ENCODE measurements at regions not wholly inside any gene's neighbourhood (a gene's known extent, or its start where the extent isn't known, plus 50 kb on each side); places are given as distances from the start of the nearest gene placed in this dataset.

GRCh38 chrX:150167482-150168324, 195.4 kb upstream of the MAMLD1 start:
- POLR2A ChIA-PET (ENCODE audit: unreplicated experiment): no interaction called here
- H2AFZ ChIP-seq (ENCODE audit: low read length): no peak overlapping the region
- H3K27ac ChIP-seq (ENCODE audit: low read length): no peak overlapping the region
- H3K9ac ChIP-seq (ENCODE audit: low read length): no peak overlapping the region
- no peaks in the 10 kb centered on the region for H3K9me2 ChIP-seq (replicated peaks; ENCODE audit: low read length)
- no peaks in the 10 kb centered on the region for H3F3A ChIP-seq (ENCODE audit: low read length, unreplicated experiment)
- no peaks in the 10 kb centered on the region for H3K4me1 ChIP-seq (ENCODE audit: insufficient read depth, low read length)
- H3K79me2 ChIP-seq (ENCODE audit: low read length): no peaks in the 10 kb centered on the region
- TF ChIP-seq EZH2phosphoT487 (IDR thresholded peaks at IDR 0.05; ENCODE audit: borderline replicate concordance, low read length) (no peak), CTCF (conservative IDR thresholded peaks at IDR 0.05; ENCODE audit: low read depth, low read length) (no peak), EZH2 (IDR thresholded peaks at IDR 0.05; ENCODE audit: low read length, unreplicated experiment) (no peak)
- CTCF ChIA-PET: no interaction called here
- H3K4me3 ChIP-seq (ENCODE audit: low read length): no peak overlapping the region
- no peaks in the 10 kb centered on the region for H3K9me3 ChIP-seq (ENCODE audit: low read length)
- no peaks in the 10 kb centered on the region for H3K27me3 ChIP-seq (ENCODE audit: low read length)
- no TSS peak for BruUV-seq (replicated peaks)
- no peaks in the 10 kb centered on the region for H3K36me3 ChIP-seq (ENCODE audit: low read depth, low read length)
- no peaks in the 10 kb centered on the region for H4K20me1 ChIP-seq (ENCODE audit: low read length)
- ATAC-seq (no peak), DNase-seq (peak; percentile 5)
- no peak overlapping the region for H3K4me2 ChIP-seq (ENCODE audit: low read length)
- intact Hi-C loops (cut with micrococcal nuclease): no loop called here

- ATAC-seq (no peak), DNase-seq (no peak)
- CTCF ChIA-PET: no interaction called here
- no peak overlapping the region for H3K4me2 ChIP-seq (ENCODE audit: low read length)
- no peak overlapping the region for H3K4me3 ChIP-seq (ENCODE audit: low read length)
- no peaks in the 10 kb centered on the region for H3K36me3 ChIP-seq (ENCODE audit: low read depth, low read length)
- POLR2A ChIA-PET (ENCODE audit: unreplicated experiment): no interaction called here
- BruUV-seq (replicated peaks): no TSS peak
- intact Hi-C loops (cut with micrococcal nuclease): loop anchor here (5.0 kb wide), 1 partner anchor 180 kb away; the partner anchor contains the start of gene MAMLD1
- H3K27ac ChIP-seq (ENCODE audit: low read length): no peak overlapping the region
- no peaks in the 10 kb centered on the region for H3F3A ChIP-seq (ENCODE audit: low read length, unreplicated experiment)
- no peak overlapping the region for H3K9ac ChIP-seq (ENCODE audit: low read length)
- no peaks in the 10 kb centered on the region for H3K27me3 ChIP-seq (ENCODE audit: low read length)
- H3K9me3 ChIP-seq (ENCODE audit: low read length): no peaks in the 10 kb centered on the region
- TF ChIP-seq EZH2phosphoT487 (IDR thresholded peaks at IDR 0.05; ENCODE audit: borderline replicate concordance, low read length) (no peak), CTCF (conservative IDR thresholded peaks at IDR 0.05; ENCODE audit: low read depth, low read length) (no peak), EZH2 (IDR thresholded peaks at IDR 0.05; ENCODE audit: low read length, unreplicated experiment) (no peak)
- H3K4me1 ChIP-seq (ENCODE audit: insufficient read depth, low read length): peaks cover 17% of the 10 kb centered on the region
- no peak overlapping the region for H2AFZ ChIP-seq (ENCODE audit: low read length)
- no peaks in the 10 kb centered on the region for H3K79me2 ChIP-seq (ENCODE audit: low read length)
- no peaks in the 10 kb centered on the region for H3K9me2 ChIP-seq (replicated peaks; ENCODE audit: low read length)
- H4K20me1 ChIP-seq (ENCODE audit: low read length): no peaks in the 10 kb centered on the region
Measured at GRCh38 chrX:150182161-150182560, 181.0 kb upstream of the MAMLD1 start.

- Histone ChIP-seq H3K79me2 (ENCODE audit: low read length) (no peaks in the 10 kb centered on the region), H3K9ac (ENCODE audit: low read length) (peak overlapping the region; percentile 46; the same call in 1 of the 2 replicates), H3K27me3 (ENCODE audit: low read length) (no peaks in the 10 kb centered on the region), H3K4me2 (ENCODE audit: low read length) (peak overlapping the region; percentile 74), H3K9me3 (ENCODE audit: low read length) (no peaks in the 10 kb centered on the region), H4K20me1 (ENCODE audit: low read length) (no peaks in the 10 kb centered on the region), H3K4me1 (ENCODE audit: insufficient read depth, low read length) (peaks cover 17% of the 10 kb centered on the region), H3K4me3 (ENCODE audit: low read length) (no peak overlapping the region), H3K36me3 (ENCODE audit: low read depth, low read length) (no peaks in the 10 kb centered on the region), H3K9me2 (replicated peaks; ENCODE audit: low read length) (no peaks in the 10 kb centered on the region), H3F3A (ENCODE audit: low read length, unreplicated experiment) (no peaks in the 10 kb centered on the region), H3K27ac (ENCODE audit: low read length) (peak overlapping the region; percentile 82), H2AFZ (ENCODE audit: low read length) (no peak overlapping the region)
- TF ChIP-seq EZH2phosphoT487 (IDR thresholded peaks at IDR 0.05; ENCODE audit: borderline replicate concordance, low read length): no peak
- TF ChIP-seq CTCF (conservative IDR thresholded peaks at IDR 0.05; ENCODE audit: low read depth, low read length): no peak
- no peak for TF ChIP-seq EZH2 (IDR thresholded peaks at IDR 0.05; ENCODE audit: low read length, unreplicated experiment)
- intact Hi-C loops (cut with micrococcal nuclease): loop anchor here (1.0 to 5.0 kb wide), 6 partner anchors 16 to 178 kb away; partner anchors contain the start of gene MAMLD1
- ChIA-PET POLR2A (ENCODE audit: unreplicated experiment) (no interaction called here), CTCF (no interaction called here)
- no TSS peak for BruUV-seq (replicated peaks)
- peak; percentile 92 for DNase-seq
- ATAC-seq: peak; percentile 96
Measured at GRCh38 chrX:150184491-150184890, 178.6 kb upstream of the MAMLD1 start.

Data from PC-3 (cell line).